ENCODE measurements at regions not wholly inside any gene's neighbourhood (a gene's known extent, or its start where the extent isn't known, plus 50 kb on each side); places are given as distances from the start of the nearest gene placed in this dataset.

- H3K4me3 ChIP-seq (ENCODE audit: low read depth, low read length) = no peak overlapping the region
- DNase-seq (ENCODE audit: low read depth) = no peak
- in situ Hi-C loops (cut with HindIII; ENCODE audit: low sequenced_read_pairs) = no loop called here
- no peak for TF ChIP-seq CTCF (IDR thresholded peaks at IDR 0.05; ENCODE audit: low read depth, low read length, missing control alignments)
Observed at GRCh38 chr19:30853036-30853435, 480.9 kb downstream of the ZNF536 start.

- no peak for DNase-seq (ENCODE audit: low read depth)
- no peak overlapping the region for H3K4me3 ChIP-seq (ENCODE audit: low read depth, low read length)
- no peak for TF ChIP-seq CTCF (IDR thresholded peaks at IDR 0.05; ENCODE audit: low read depth, low read length, missing control alignments)
- in situ Hi-C loops (cut with HindIII; ENCODE audit: low sequenced_read_pairs) = no loop called here
Observed at GRCh38 chr19:30852168-30852567, 480.0 kb downstream of the ZNF536 start.

- TF ChIP-seq CTCF (IDR thresholded peaks at IDR 0.05; ENCODE audit: low read depth, low read length, missing control alignments) = no peak
- H3K4me3 ChIP-seq (ENCODE audit: low read depth, low read length) = no peak overlapping the region
- in situ Hi-C loops (cut with HindIII; ENCODE audit: low sequenced_read_pairs) = no loop called here
- DNase-seq (ENCODE audit: low read depth) = no peak
Observed at GRCh38 chr19:30851646-30852045, 479.5 kb downstream of the ZNF536 start.

GRCh38 chr19:30848636-30849425 is 476.6 kb downstream of the ZNF536 start:
- in situ Hi-C loops (cut with HindIII; ENCODE audit: low sequenced_read_pairs) = no loop called here
- TF ChIP-seq CTCF (IDR thresholded peaks at IDR 0.05; ENCODE audit: low read depth, low read length, missing control alignments) = no peak
- no peak for DNase-seq (ENCODE audit: low read depth)
- H3K4me3 ChIP-seq (ENCODE audit: low read depth, low read length) = no peak overlapping the region

GRCh38 chr19:30846102-30846501 is 473.9 kb downstream of the ZNF536 start:
- in situ Hi-C loops (cut with HindIII; ENCODE audit: low sequenced_read_pairs) = no loop called here
- no peak overlapping the region for H3K4me3 ChIP-seq (ENCODE audit: low read depth, low read length)
- DNase-seq (ENCODE audit: low read depth) = no peak
- no peak for TF ChIP-seq CTCF (IDR thresholded peaks at IDR 0.05; ENCODE audit: low read depth, low read length, missing control alignments)

- DNase-seq (ENCODE audit: low read depth) = no peak
- no peak for TF ChIP-seq CTCF (IDR thresholded peaks at IDR 0.05; ENCODE audit: low read depth, low read length, missing control alignments)
- in situ Hi-C loops (cut with HindIII; ENCODE audit: low sequenced_read_pairs) = no loop called here
- no peak overlapping the region for H3K4me3 ChIP-seq (ENCODE audit: low read depth, low read length)
Observed at GRCh38 chr19:30842926-30843325, 470.7 kb downstream of the ZNF536 start.

All from astrocyte of the cerebellum (primary cell).